RWPE1 (cell line): ENCODE measurements at regions not wholly inside any gene's neighbourhood (a gene's known extent, or its start where the extent isn't known, plus 50 kb on each side); places are given as distances from the start of the nearest gene placed in this dataset.
"Not testable (repeated sequence)": the region's sequence is repeated elsewhere in the genome, so short reads cannot be mapped to it uniquely, and the experiment has no call there.

Source experiments
- CTCF ChIA-PET: fragments of 350-600 bp; sonication (Branson Sonifier 250); formaldehyde crosslinking; extraction: SDS; loops from one replicate; lab custom pipeline; 2021; lab: Yijun Ruan, JAX
- POLR2A ChIA-PET: fragments of 400-600 bp; formaldehyde crosslinking; extraction: SDS; loops from one replicate; lab custom pipeline; 2020; ENCODE audit warnings: antibody characterized with exemption; ENCODE audit not compliant: low non-redundant PET; lab: Yijun Ruan, JAX
- DNase-seq: peaks from one replicate; pipeline ENCODE4 v3.0.0; 2012; ENCODE audit warnings: low spot score
- H3K27ac ChIP-seq: fragments of 450-650 bp; 2 replicates; pipeline ENCODE4 v1.5.1; 2017
- CTCF ChIP-seq: fragments of 450-650 bp; conservative IDR thresholded peaks from 2 replicates; pipeline ENCODE4 v1.5.1; 2017; ENCODE audit warnings: low read depth, mild to moderate bottlenecking

GRCh38 chr5:158203261-158203660 lies 344.3 kb upstream of the CLINT1 start:
- ChIA-PET CTCF (no interaction called here), POLR2A (no interaction called here)
- DNase-seq: no peak
- H3K27ac ChIP-seq: no peak overlapping the region
- TF ChIP-seq CTCF: no peak

GRCh38 chr5:158202801-158203200 lies 343.9 kb upstream of the CLINT1 start:
- ChIA-PET CTCF (interaction anchor here (0.6 kb wide), 1 partner anchor 128 kb away, joined by 3 read pairs; no protein-coding TSS in a partner anchor), POLR2A (no interaction called here)
- no peak for DNase-seq
- TF ChIP-seq CTCF: no peak
- H3K27ac ChIP-seq: no peak overlapping the region

GRCh38 chr5:158200619-158201018 lies 341.7 kb upstream of the CLINT1 start:
- ChIA-PET CTCF (no interaction called here), POLR2A (no interaction called here)

GRCh38 chr5:158198636-158199035 lies 339.7 kb upstream of the CLINT1 start:
- no peak for TF ChIP-seq CTCF
- no peak for DNase-seq
- POLR2A ChIA-PET: no interaction called here
- H3K27ac ChIP-seq: no peak overlapping the region
- CTCF ChIA-PET: interaction anchor here (1.1 kb wide), 1 partner anchor 497 kb away, joined by 3 read pairs; no protein-coding TSS in a partner anchor

More at GRCh38 chr5:158200619-158201018, 341.7 kb upstream of the CLINT1 start:
- TF ChIP-seq CTCF: no peak
- no peak overlapping the region for H3K27ac ChIP-seq
- no peak for DNase-seq

GRCh38 chr5:158195416-158196210 lies 336.7 kb upstream of the CLINT1 start:
- no peak for TF ChIP-seq CTCF
- POLR2A ChIA-PET: no interaction called here
- DNase-seq: no peak
- CTCF ChIA-PET: interaction anchor here (0.6 kb wide), 1 partner anchor 48 kb away, joined by 4 read pairs; no protein-coding TSS in a partner anchor
- H3K27ac ChIP-seq: no peak overlapping the region

GRCh38 chr5:158194561-158194976 lies 335.6 kb upstream of the CLINT1 start:
- TF ChIP-seq CTCF: no peak
- no peak overlapping the region for H3K27ac ChIP-seq
- POLR2A ChIA-PET: no interaction called here
- DNase-seq: no peak
- CTCF ChIA-PET: interaction anchor here (0.5 kb wide), 1 partner anchor 131 kb away, joined by 3 read pairs; no protein-coding TSS in a partner anchor

- CTCF ChIA-PET: interaction anchor here (0.6 to 0.7 kb wide), 3 partner anchors 20 to 897 kb away, joined by 3 to 7 read pairs (median 3); no protein-coding TSS in a partner anchor
- POLR2A ChIA-PET, DNase-seq, H3K27ac ChIP-seq: not testable (repeated sequence)
Measured at GRCh38 chr5:158193395-158193794, 334.4 kb upstream of the CLINT1 start.
